Astrocyte (in vitro differentiated cells and primary cell): ENCODE measurements at regions not wholly inside any gene's neighbourhood (a gene's known extent, or its start where the extent isn't known, plus 50 kb on each side); places are given as distances from the start of the nearest gene placed in this dataset.

ENCODE experiments used
- DNase-seq: peaks from one replicate; pipeline ENCODE4 v3.0.0-alpha.2; 2010; ENCODE audit warnings: low read depth
- FAIRE-seq: peaks from 2 replicates; lab custom pipeline; 2011; peaks lifted over from hg19 to GRCh38; lab: Jason Lieb, UNC
- H2AFZ ChIP-seq: 2 replicates; pipeline ENCODE4 v1.6.0; 2012; ENCODE audit warnings: low read depth, low read length, inconsistent platforms
- H3K27ac ChIP-seq: 2 replicates; pipeline ENCODE4 v1.5.1; 2011; ENCODE audit warnings: low read depth, low read length, inconsistent platforms
- H3K27me3 ChIP-seq: 2 replicates; pipeline ENCODE4 v1.6.0; 2011; ENCODE audit warnings: low read length, inconsistent platforms; ENCODE audit not compliant: insufficient read depth
- H3K36me3 ChIP-seq: 2 replicates; pipeline ENCODE4 v1.5.1; 2011; ENCODE audit warnings: low read length, inconsistent platforms; ENCODE audit not compliant: insufficient read depth
- H3K4me1 ChIP-seq: 2 replicates; pipeline ENCODE4 v1.5.1; 2011; ENCODE audit warnings: low read length, inconsistent platforms; ENCODE audit not compliant: insufficient read depth
- H3K4me2 ChIP-seq: 2 replicates; pipeline ENCODE4 v1.6.0; 2012; ENCODE audit warnings: low read length, inconsistent platforms
- H3K4me3 ChIP-seq: 2 replicates; pipeline ENCODE4 v1.5.1; 2011; ENCODE audit warnings: low read depth, mild to moderate bottlenecking, low read length, inconsistent platforms; ENCODE audit not compliant: insufficient read depth
- H3K79me2 ChIP-seq: 2 replicates; pipeline ENCODE4 v1.6.0; 2012; ENCODE audit warnings: mild to moderate bottlenecking, low read length, inconsistent platforms; ENCODE audit not compliant: insufficient read depth
- H3K9ac ChIP-seq: 2 replicates; pipeline ENCODE4 v1.6.0; 2012; ENCODE audit warnings: mild to moderate bottlenecking, low read length, inconsistent platforms
- H3K9me3 ChIP-seq: 2 replicates; pipeline ENCODE4 v1.5.1; 2012; ENCODE audit warnings: low read depth, mild to moderate bottlenecking, low read length, inconsistent platforms; ENCODE audit not compliant: insufficient read depth
- H4K20me1 ChIP-seq: 2 replicates; pipeline ENCODE4 v1.6.0; 2012; ENCODE audit warnings: low read length, inconsistent platforms; ENCODE audit not compliant: insufficient read depth
- H3K27ac Mint-ChIP-seq: one replicate; pipeline ENCODE4 v1.8.0; 2021; ENCODE audit warnings: mild to moderate bottlenecking, mixed read lengths; ENCODE audit not compliant: unreplicated experiment
- H3K27me3 Mint-ChIP-seq: one replicate; pipeline ENCODE4 v1.8.0; 2021; ENCODE audit warnings: low read depth, mixed read lengths; ENCODE audit not compliant: unreplicated experiment
- H3K36me3 Mint-ChIP-seq: one replicate; pipeline ENCODE4 v1.8.0; 2021; ENCODE audit warnings: low read depth, mixed read lengths; ENCODE audit not compliant: unreplicated experiment
- H3K4me1 Mint-ChIP-seq: one replicate; pipeline ENCODE4 v1.8.0; 2021; ENCODE audit warnings: low read depth, mixed read lengths; ENCODE audit not compliant: unreplicated experiment
- H3K4me3 Mint-ChIP-seq: one replicate; pipeline ENCODE4 v1.8.0; 2021; ENCODE audit warnings: mild to moderate bottlenecking, moderate library complexity, mixed read lengths; ENCODE audit not compliant: unreplicated experiment
- H3K9me3 Mint-ChIP-seq: one replicate; pipeline ENCODE4 v1.8.0; 2021; ENCODE audit warnings: mild to moderate bottlenecking, mixed read lengths; ENCODE audit not compliant: unreplicated experiment
- CTCF ChIP-seq: IDR thresholded peaks from 2 replicates; pipeline ENCODE4 v1.5.1; 2011; ENCODE audit warnings: low read depth, mild to moderate bottlenecking, inconsistent platforms, low read length, moderate library complexity; ENCODE audit not compliant: insufficient read depth
- EZH2 ChIP-seq: IDR thresholded peaks from 2 replicates; pipeline ENCODE4 v1.6.1; 2012; ENCODE audit warnings: mild to moderate bottlenecking, low read length, inconsistent platforms; ENCODE audit not compliant: insufficient read depth

- Histone ChIP-seq H3K27ac (no peak overlapping the region), H3K4me3 (no peak overlapping the region)
Observed at GRCh38 chr12:28866296-28866695, 282.8 kb upstream of the FAR2 start.

DNA sequence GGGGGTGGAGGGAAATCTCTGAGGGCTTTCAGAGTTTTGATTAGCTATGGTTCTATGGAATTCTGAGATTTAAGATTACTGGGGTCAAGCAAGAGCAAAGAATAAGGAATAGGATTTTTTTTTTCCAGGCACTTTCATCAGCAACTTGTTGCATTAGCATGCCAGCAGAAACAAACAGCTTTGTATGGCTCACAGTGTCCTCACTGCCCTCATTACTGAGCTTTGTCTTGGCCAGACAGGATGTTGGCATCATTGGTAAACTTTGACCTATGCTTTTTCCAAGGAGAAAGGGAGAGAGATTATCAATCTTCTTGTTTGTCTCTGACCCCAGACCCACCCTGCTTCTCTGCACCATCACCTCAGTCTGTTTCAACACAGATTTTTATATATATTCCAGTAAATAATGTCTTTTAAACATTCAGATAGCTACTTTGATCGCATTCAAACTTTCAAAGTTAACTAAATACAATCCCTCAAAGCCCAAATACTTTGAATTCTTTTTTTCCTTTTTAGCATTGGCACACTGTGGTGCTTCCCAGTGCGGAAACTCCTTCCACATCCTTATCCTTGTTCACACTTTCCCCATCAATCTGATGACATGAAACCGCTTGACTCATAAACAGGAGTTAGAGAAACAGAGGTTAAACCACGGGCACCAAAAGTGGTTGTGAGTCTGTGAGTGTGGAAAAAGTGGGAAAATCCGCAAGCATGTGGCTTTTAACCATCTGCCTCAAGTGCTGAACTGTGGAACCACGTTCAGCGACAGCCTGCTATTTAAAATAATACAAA lies 282.2 kb upstream of the FAR2 start:
- no peak overlapping the region for H3K27ac ChIP-seq
- no peaks in the 10 kb centered on the region for H3K27me3 ChIP-seq
- H3K4me1 Mint-ChIP-seq, result peaks cover 35% of the 10 kb centered on the region
- H3K4me3 Mint-ChIP-seq, result no peak overlapping the region
- no peaks in the 10 kb centered on the region for H4K20me1 ChIP-seq
- no peak overlapping the region for H3K9ac ChIP-seq
- H2AFZ ChIP-seq, result no peak overlapping the region
- DNase-seq (peak; percentile 68), FAIRE-seq (no peak)
- no peaks in the 10 kb centered on the region for H3K36me3 ChIP-seq
- no peaks in the 10 kb centered on the region for H3K9me3 ChIP-seq
- no peak overlapping the region for H3K4me3 ChIP-seq
- no peak overlapping the region for H3K4me2 ChIP-seq
- H3K27me3 Mint-ChIP-seq, result no peaks in the 10 kb centered on the region
- no peaks in the 10 kb centered on the region for H3K9me3 Mint-ChIP-seq
- H3K4me1 ChIP-seq, result peaks cover 17% of the 10 kb centered on the region
- TF ChIP-seq EZH2 (no peak), CTCF (no peak)
- no peaks in the 10 kb centered on the region for H3K36me3 Mint-ChIP-seq
- H3K79me2 ChIP-seq, result no peaks in the 10 kb centered on the region
- H3K27ac Mint-ChIP-seq, result peak overlapping the region; percentile 44

More at GRCh38 chr12:28866296-28866695, 282.8 kb upstream of the FAR2 start:
- Histone ChIP-seq H2AFZ (no peak overlapping the region), H3K79me2 (no peaks in the 10 kb centered on the region), H3K27me3 (no peaks in the 10 kb centered on the region), H3K36me3 (no peaks in the 10 kb centered on the region), H3K4me2 (no peak overlapping the region), H3K9me3 (no peaks in the 10 kb centered on the region), H3K9ac (no peak overlapping the region), H4K20me1 (no peaks in the 10 kb centered on the region), H3K4me1 (peaks cover 17% of the 10 kb centered on the region)
- DNase-seq (peak; percentile 57), FAIRE-seq (no peak)
- Mint-ChIP-seq H3K27ac (peak overlapping the region; percentile 71), H3K4me3 (no peak overlapping the region), H3K9me3 (no peaks in the 10 kb centered on the region), H3K27me3 (no peaks in the 10 kb centered on the region), H3K36me3 (no peaks in the 10 kb centered on the region), H3K4me1 (peaks cover 33% of the 10 kb centered on the region)
- no peak for TF ChIP-seq EZH2
- no peak for TF ChIP-seq CTCF

- DNase-seq (no peak), FAIRE-seq (no peak)
- Histone ChIP-seq H3K79me2 (no peaks in the 10 kb centered on the region), H3K9me3 (no peaks in the 10 kb centered on the region), H3K4me3 (no peak overlapping the region), H2AFZ (no peak overlapping the region), H4K20me1 (no peaks in the 10 kb centered on the region), H3K27me3 (no peaks in the 10 kb centered on the region), H3K36me3 (no peaks in the 10 kb centered on the region), H3K9ac (no peak overlapping the region), H3K27ac (peak overlapping the region; percentile 21), H3K4me2 (no peak overlapping the region), H3K4me1 (peaks cover 17% of the 10 kb centered on the region)
- Mint-ChIP-seq H3K4me3 (no peak overlapping the region), H3K36me3 (no peaks in the 10 kb centered on the region), H3K27ac (peak overlapping the region; percentile 91), H3K27me3 (no peaks in the 10 kb centered on the region), H3K9me3 (no peaks in the 10 kb centered on the region), H3K4me1 (peaks cover 37% of the 10 kb centered on the region)
- no peak for TF ChIP-seq EZH2
- TF ChIP-seq CTCF, result no peak
Observed at GRCh38 chr12:28868414-28868813, 280.7 kb upstream of the FAR2 start.
